GM18873 (cell line): ENCODE measurements at regions not wholly inside any gene's neighbourhood (a gene's known extent, or its start where the extent isn't known, plus 50 kb on each side); places are given as distances from the start of the nearest gene placed in this dataset.

ENCODE experiments used
- ATAC-seq: cut with Tn5 transposase; IDR thresholded peaks from one replicate; pipeline ENCODE4 v1.9.1; 2021; ENCODE audit warnings: mild to moderate bottlenecking, moderate library complexity, moderate number of reproducible peaks; ENCODE audit not compliant: unreplicated experiment, low FRiP score

DNA sequence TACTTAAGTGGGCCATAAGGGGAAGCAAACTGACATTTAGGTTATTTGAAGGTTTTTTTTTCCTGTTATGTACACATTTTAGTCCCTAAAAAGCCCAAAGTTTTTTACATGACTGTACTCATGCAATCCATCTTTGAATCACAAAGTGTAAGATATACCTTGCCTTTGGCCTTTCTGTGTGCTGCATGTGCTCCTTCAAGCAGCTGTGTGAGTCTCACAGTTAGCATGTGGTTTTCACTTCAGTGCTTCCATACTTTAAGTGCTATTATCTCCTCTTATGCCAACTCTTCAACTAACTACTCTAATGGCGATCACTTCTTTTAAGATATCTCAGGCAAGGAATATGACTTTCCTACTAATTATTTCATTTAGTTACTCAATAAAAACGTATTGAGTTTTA, 597.1 kb upstream of the ACVR2A start:
- no peak for ATAC-seq

DNA sequence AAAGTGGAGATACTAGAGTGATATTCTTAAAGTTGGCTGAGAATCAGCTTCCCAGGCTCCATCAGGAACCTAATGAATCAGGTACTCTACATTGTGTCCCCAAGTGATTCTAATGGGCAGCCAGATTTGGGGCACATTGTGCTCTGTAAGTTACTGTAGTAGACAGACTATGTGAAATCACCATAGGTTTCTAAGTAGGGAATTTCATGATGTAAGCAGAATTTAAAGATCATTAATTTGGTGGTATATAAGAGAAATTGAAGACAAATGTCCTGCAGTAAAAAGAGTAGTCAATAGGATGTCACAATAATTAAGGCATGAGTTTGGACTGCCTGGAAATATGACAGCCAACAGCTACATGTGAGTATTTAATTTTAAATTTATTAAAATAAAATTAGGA, 602.4 kb upstream of the ACVR2A start:
- ATAC-seq: no peak

DNA sequence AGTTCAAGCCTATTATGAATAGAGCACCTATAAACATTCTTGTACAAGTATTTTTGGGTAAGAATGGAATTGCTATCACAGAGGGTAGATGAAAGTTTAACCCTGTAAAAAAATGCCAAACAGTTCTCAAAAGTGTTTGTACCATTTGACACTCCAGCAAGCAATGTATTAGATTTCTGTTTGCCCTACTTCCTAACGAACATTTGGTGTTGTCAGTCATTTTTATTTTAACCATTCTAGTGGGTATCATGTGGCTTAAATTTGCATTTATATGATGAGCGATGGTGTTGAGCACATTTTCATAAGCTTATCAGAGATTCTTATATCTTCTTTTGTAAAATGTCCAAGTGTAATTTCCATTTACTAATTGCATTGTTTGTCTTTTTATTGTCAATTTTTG, 608.2 kb upstream of the ACVR2A start:
- ATAC-seq: no peak

DNA sequence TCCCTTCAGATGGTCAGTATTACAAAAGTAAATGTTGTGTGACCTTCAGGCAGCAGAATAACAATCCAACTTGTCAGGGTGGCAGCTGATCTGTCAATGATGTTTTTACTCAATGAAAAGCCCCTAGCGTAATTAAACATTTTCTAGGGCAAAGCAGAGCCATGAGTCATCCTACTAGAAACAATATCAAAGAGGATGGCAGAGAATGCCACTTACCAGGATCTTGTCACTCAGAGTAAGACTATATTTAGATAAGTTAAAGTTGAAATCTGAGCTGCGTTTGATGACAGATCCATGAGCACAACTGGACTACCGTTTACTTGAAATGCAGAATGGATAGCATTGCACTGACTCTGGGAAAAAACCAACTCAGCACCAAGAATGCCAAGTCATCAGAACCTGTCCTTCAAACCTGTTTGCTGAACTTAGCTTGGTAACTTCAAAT, 612.6 kb upstream of the ACVR2A start:
- no peak for ATAC-seq

DNA sequence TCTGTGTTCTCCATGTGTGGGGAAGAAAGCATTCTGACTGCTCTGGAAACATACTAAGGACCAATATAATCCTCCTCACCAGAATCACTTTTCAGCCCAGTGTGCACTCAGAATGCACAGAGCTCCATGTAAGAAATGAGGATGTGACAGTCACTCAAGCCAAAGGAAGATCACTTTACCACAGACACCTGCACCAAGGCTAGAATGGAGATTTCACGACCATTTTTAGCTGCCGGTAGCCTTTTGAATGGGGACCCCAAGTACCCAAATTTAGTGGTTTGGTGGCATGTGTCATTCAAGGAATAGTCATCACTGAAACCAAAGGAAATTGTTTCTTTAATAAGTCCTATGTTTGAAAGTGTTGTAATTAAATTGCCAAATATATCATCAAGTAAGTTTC, 613.2 kb upstream of the ACVR2A start:
- ATAC-seq: peak; percentile 91

DNA sequence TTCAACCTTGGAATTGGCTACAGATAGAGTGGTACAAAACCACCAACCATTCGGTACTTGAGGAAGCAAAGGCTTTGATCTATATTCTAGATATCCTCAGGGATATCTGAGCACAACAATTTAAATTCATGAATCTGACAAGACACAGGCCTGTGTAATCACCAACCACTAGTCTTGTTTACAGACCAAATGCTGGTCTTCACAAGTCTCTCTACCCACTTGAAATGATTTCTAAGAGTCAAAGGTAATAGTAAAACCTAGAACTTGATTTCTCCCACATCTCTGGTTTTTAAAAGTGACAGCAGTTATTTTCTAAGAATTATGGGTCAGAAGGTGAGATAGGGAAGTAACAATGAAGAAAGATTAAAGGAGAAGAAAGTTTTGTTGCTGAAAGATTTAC, 613.7 kb upstream of the ACVR2A start:
- no peak for ATAC-seq

DNA sequence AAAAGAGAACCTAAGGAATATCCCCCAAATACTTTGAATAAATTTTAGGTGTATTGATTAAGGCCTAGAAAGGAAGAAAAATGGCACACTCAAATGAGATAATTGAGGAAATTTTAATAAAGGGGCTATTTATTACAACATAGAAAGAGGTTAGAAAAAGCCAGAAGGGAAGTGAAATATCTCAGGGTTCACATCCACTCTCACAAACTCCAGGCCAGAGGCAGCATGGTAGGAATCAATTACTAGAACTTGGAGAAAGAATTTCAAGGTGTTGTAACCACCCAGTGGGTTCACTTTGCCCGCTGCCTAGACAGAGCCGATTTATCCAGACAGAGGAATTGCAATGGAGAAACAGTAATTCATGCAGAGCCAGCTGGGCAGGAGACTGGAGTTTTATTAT, 617.5 kb upstream of the ACVR2A start:
- ATAC-seq: no peak

DNA sequence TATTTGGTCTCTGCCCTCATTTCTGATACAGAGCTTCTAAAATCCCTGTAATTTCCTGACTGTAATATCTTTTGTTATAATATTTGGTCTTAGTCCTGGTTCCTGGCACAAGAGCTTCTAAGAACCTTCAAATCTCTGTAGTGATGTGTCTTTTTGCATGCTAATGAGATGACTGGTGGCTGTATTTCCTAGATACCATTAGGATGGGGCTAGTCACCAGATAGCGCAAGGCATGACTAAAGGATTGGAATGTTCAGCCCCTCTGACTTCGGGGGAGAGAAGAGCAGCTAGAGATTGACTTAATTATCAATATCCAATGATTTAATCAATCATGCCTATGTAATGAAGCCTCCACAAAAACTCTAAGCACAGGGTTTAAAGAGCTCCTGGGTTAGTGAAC, 620.8 kb upstream of the ACVR2A start:
- ATAC-seq: no peak

DNA sequence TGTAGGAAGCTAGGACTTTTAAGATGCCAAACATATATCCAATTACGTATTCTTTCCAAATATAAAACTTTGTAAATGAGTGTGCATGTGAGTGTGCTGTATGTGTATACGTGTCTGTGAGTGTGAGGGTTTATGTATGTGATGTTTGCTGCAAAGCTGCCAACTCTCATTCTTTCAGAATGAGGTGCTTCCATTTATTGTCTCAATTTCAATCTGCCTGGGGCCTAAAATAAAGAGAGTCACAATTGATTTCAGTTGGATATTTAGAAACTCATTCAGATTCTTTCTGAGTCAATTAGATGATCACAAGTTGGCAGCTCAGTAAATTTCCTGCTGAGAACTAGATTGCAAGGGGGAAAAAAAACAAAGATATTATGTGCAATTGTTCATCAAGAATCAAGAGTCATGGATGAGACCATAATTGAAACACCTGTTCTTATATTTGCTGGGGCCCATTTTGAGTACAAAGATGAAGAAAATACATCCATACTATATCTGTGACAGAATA, 621.2 kb upstream of the ACVR2A start:
- ATAC-seq: no peak

DNA sequence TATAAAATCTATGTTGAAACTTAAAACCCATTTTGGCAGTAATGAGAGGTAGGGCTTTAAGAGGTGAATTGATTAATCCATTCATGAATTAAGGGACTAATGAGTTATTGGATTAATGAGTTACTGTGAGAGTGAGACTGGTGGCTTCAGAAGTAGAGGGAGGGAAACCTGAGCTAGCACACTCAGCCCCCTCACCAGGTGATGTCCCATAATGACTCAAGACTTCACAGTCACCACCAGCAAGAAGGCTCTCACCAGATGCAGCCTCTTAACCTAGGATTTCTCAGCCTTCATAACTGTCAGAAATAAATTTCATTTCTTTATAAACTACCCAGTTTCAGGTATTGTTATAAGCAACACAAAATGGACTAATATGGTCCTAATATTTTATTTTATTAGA, 621.7 kb upstream of the ACVR2A start:
- peak; percentile 86 for ATAC-seq

DNA sequence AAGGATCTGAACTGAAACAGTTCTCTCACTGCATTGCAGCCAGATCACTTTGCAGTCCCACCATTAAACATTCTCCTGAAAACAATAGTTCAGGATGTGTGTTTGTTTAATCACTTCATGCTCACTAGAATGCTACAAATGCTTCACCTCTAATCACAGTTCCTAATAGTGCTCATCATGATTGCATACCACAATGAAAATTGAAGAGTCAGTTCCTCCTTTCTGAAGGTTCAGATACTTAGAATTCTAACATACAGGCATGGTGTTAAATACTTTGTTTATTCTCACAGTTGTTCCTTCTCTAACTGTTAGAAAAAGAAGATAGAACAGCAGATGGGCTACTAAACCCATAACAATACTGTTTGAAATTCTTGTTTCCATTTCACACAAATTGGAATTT, 622.3 kb upstream of the ACVR2A start:
- ATAC-seq: peak; percentile 41

DNA sequence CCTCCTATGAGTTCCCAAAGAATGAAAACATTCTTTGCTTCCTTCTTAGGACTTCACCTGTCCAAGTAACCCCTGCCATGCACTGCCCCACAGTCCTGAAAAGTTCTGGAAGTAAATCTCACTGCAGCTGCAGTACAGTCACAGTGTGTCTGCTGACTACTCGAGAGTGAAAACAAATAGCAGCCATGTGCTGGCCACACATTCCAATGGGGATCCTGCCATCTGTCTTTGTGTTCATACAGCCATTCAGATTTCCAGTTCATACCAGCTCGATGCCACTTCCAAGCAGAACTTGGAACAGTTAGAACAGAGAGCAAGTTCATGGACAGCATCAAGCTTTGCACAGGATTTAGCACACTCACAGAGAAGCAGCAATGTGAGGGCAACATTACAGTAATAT, 629.9 kb upstream of the ACVR2A start:
- ATAC-seq: no peak

DNA sequence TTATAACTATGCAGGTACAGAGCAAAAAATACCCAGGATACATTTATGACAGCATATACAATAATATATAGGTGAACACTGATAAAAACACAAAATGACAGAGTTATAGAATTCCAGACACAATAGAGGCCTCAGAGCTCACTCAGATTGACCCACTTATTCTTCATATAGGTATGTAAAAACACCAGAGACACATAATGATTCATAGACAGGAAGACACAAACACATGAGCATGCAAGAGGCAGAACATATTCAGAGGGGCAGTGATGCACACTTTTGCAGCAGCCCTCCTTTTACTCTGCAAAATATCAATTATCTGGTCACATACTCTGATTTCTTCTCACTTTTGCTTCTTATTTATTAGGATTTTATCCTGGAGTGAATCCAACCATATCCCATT, 633.3 kb upstream of the ACVR2A start:
- no peak for ATAC-seq

DNA sequence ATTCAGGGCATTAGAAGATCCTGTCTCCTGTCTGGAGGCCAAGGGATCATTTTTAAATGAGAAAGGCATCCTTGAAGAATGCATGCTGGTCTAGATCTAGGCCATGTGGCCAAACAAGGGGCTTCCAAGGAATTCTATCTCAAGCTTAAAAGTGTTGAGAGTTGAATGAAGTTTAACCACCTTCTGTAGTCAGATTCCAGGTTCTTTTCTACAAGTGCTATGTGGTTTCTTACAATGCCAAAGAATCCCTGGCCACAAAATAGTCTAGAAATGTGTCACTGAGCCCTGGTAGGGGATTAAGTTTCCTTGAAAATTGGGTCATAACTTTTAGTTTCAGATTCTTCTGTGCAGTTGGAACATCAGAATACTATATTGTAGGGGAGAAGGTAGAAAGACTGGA, 640.7 kb upstream of the ACVR2A start:
- no peak for ATAC-seq

DNA sequence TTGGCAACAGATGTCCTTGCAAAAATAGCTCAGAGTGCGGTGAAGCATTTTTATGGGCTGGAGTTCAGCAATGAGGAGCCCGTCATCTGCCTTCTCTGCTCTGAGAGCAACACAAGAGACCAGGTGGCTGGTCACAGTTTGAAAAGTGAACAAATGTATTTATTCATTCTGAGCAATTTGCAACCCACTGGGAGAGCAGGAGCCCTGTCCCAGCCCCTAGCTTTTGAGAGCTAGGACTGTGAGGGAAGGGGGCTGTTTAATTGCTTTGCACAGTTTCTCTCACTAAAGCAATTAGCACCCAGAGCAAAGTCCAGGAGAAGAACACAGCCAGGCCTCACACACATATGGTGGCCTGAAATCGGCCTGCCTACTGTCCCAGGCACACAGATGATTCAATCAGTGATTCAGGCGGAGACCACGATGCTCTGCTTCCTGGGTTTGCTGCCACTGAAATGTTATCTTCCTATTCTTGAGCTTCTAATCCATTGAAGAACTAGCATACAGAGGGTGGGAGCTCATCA, 646.1 kb upstream of the ACVR2A start:
- no peak for ATAC-seq

DNA sequence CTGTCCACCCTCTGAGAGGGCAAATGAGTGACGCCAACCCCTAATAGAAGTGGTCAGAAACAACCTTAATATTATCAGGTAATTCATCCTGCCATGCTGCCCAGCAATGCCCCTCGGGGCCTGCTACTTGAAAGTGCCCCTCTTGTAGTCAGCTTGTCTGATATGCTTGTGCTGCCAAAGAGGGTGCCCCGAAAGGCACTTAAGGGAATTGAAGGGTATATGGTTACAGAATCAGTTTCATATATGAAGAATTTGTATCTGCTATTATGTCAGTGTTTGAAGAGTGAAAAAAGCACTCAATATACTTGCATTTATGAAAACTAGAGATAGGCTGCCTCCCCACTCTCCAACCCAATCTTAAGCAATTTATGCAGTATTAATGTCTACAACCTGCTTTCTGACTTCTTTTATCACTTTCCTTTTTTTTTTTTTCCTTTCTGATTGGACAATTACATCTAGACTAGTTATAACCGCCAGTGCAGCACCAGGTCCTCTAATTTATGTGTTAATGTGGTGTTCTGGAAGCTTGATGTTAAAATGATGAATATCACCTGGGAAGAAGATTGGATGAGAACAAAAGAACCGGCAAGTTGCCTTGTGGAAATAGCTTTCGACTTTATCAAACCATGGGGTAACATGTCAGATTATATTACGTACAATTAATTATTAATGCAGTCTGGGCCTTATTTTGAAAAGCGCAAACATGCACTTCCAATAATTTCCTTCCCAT, 646.9 kb upstream of the ACVR2A start:
- ATAC-seq: no peak

DNA sequence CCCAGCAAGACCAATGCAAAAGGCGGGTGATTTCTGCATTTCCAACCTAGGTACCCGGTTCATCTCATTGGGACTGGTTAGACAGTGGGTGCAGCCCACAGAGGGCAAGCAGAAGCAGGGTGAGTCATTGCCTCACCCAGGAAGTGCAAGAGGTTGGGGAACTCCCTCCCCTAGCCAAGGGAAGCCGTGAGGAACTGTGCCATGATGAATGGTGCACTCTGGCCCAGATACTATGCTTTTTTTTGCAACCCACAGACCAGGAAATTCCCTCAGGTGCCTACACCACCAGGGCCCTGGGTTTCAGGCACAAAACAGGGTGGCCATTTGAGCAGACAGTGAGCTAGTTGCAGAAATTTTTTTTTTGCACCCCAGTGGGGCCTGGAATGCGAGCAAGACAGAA, 662.6 kb upstream of the ACVR2A start:
- ATAC-seq: peak; percentile 94

DNA sequence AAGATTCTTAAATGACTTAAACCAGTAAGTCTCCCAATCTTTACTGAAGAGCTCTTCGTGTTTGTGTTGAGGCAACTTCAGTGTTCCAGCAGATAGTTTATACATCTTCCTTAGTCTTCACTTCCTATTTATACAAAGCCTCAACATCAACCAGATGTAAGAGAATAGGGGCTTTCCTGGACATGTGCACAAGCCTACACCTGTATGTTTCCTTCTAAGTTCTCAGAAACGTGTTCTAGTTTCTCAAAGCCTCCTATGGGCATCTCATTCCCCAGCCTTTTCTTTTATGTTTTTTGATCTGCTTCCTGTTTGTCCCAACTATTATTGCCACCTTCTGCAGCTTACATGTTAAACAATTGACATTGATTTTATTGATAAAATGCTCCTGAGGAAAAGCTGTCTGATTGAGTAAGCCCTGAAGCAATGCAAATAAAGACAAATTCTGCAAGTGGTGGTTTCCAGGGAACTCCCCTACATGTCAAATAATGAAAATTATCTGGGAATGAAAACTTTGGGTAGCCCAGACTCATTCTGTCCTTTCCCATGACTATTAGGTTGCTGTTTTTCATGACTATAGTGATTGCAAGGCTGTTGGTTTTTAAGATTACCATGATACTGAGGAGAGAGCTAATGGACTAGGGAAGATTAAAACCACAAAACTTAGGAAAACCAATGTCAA, 663.3 kb upstream of the ACVR2A start:
- peak; percentile 56 for ATAC-seq

DNA sequence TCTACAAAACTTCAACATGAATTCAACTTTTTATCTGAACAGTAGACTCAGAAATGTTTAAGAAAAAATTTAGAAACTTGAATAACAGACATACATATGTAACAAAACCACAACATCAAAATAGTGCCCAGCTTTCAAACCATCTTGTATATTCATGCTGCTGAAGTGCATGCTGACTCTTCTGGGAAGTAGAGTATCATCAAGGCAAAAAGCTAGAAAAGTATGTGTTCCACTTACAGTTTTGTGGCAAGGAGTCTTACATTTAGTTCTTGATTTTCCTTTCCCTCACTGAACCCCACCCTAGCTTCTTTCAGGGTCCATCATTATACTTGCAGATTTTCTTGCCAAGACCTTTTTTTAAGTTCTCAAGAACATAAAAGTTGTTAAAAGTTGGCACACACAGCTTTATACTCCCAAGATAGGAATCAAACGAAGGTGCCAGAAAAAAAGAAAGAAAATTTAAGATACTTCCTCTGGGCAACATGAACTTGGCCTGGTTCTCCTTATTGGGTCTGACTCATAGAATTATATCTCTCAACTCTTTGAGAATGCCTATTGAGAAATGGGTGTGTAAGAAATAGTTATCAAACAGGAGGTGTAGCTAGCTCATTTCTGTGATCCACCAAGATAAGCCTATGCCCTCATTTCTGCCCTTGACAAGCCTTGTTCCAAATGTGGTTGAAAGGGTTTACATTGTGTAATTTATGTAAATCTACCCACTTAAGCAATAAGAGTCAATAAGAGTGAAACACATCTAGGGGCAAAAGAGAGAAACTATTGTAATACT, 667.6 kb upstream of the ACVR2A start:
- ATAC-seq: no peak

DNA sequence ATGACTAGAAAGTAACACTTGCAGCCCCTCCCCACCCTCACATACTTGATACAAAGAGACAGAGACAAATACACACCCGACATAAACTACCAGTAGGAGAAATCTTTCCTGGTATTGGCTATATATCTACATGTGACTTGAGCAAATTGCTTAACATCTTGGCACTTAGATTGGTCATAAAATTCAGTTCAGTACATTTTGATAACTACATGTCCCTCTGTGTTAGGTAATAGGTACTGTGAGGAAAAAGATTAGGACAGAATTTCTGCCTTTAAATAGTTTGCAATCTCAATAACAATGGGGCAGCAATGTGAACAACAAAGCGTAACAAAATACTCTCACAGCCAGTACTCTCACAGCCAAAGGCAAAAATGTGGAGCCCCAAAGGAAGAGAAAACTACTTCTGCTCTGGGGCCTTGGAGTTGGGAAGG, 670.0 kb upstream of the ACVR2A start:
- ATAC-seq: no peak

DNA sequence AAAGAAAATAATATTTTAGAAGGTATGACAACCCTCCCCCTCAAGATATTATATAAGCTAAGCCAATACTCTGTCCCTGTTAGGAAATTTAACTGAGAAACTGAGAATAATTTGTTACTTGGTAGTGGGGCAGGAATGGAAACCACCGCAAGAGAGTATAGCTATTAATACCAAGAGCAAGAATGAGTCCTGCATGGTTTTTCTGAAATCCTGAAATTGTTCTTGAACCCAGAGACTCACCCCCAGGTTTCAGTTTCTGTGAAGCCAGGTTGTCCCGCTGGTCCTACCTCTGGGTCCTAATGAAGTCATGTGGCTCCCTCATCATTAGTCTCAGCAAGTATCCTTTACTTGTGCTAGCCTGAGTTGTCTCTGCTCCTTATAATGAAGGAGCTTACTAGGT, 671.0 kb upstream of the ACVR2A start:
- peak; percentile 59 for ATAC-seq
